Renal pelvis (tissue), 1 donor: ENCODE measurements at regions not wholly inside any gene's neighbourhood (a gene's known extent, or its start where the extent isn't known, plus 50 kb on each side); places are given as distances from the start of the nearest gene placed in this dataset.

Experiments
- DNase-seq: peaks from one replicate; pipeline ENCODE4 v3.0.0-alpha.2; 2013

DNA sequence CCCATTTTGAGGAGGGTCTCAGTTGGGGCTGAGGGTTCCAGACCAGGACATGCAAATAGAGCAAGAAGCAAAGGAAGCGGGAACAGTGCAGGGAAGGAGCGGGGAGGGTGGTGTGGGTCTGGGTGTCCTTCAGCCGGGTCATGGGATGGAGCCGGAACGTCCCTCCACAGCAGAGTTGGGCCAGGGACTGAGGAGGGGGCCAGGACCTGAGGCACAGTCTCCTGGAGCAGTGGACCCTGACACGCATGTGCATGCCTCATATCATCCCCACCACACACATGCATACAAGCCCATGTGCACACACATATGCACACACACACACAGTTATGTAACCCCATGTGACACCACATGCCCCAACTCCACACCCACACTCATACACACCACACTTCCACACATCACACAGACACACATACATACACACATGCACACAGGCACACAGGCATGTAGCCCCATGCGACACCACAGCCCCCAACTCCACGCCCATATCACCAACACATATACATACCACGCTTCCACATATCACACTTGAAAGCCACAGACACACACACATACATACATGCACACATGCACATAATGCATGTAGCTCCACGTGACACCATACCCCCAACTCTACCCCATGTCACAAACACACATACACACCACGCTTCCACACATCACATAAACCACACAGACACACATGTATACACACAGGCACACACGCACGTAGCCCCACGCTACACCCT lies 1026.6 kb downstream of the BRD1 start:
- DNase-seq, result no peak

DNA sequence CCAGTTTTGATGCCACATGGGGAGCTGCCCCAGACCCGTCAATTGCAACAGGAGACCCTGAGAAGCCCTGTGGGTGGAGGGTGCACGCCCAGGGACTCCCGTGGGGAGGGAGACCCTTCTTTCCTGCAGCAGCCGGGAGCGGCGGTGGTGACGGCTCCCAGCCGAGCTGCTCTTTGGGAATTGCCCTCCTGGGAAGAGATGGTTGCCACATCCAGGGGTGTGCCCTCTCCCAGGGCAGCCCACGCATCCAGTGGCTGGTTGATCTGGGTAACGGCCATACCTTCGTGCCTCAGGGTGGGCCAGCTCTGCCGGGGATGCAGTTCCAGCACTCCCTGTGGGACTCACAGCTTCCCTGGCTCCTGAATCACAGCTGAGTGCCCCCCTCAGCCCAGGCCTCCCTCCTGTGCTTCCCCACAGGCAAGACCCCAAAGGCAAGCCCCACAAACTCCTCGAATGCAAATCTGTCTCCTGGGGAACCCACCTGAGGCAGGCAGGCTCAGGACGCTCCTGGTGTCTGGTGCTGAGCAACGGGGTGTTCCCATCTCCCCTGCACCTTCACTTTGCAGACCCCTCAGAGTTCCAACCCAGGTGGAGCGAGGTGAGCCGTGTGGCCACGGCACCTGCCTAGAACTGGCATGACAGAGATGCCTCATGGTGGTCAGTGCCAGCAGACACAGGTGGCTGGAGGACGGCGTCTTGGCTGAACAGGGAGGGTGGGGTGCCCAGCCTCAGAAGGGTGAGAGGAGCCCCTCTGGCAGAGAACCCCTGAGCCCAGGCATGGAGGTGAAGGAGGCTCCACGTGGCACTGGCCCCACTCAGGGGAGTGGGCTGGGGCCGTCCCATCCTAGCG lies 1027.4 kb downstream of the BRD1 start:
- no peak for DNase-seq

- no peak for DNase-seq
Observed at GRCh38 chr22:48799227-48799970, 1028.3 kb downstream of the BRD1 start.

DNA sequence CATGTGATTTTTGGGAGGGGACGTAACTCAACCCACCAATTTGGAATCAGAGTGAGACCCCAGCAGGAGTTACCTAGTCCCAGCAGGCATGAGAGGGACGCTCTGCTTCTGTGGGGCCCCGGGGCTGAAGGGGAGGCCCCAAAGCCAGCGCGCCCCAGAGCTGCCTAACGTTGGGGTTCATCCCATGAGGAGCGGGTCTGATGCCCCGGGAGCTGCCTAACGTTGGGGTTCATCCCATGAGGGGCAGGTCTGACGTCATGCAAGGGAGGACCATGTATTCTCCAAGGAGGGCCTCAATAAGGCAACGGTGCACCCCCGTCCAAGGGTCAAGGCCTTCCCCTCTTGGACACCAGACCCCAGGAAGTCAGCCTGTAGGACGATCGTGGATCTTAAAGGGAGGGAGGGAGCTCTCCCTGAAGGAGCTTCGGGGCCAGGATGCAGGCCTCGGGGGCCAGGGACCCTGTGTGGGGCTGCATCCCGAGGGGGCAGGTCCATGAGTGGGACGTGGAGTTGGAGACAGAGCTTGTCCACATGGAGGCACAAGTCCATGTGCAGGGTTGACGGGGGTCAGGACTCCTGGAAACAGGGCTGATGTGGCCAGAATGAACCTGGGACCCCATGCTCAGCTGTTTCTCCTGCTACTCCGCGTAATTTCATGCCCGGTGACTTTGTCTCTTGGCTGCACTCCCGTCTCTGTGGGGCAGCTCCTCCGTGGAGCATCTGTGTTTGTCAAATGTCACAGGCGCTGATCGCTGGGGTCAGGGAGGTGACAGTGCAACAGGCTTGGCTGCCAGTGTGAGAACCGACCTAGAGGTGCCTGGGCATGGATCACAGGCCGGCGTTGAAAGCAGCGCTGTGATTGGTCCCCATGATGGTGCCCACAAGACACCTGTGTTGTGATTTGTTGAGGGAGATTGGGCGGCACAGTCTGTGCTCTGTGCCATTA lies 1029.1 kb downstream of the BRD1 start:
- no peak for DNase-seq

- DNase-seq, result no peak
Observed at GRCh38 chr22:48797731-48798130, 1029.9 kb downstream of the BRD1 start.

DNA sequence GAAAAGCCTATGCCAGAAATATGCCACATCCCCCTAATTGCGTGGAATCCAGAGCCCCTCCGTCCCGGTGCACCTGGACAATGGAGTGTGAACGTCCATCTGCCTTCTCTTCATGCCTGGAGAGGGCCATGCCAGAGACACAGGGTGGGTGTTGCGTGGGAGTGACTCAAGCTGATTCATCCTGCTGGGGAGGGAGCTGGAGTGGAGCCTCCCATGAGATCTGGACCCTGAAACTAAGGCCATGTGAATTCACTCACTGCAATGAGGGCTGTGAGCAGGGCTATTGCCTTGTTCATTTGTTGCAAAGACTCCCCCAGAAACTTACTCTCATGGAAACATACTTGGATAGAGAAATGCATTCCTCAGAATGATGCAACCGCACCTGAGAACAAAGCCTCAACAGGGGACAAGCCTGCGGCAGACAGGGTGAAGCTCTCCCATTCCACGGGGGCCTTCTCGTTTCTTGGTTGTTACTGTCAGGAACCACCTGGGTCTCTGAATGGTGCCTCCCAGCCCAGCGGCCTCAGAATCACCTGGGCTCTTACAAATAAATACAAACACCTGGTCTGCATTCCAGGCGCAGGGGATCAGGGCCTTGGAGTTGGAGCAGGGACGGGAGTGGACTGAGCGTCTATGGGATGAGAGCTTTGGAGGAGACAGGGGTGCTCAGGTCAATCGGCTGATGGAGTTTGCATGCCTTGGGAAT lies 1031.2 kb downstream of the BRD1 start:
- DNase-seq, result peak; percentile 29

DNA sequence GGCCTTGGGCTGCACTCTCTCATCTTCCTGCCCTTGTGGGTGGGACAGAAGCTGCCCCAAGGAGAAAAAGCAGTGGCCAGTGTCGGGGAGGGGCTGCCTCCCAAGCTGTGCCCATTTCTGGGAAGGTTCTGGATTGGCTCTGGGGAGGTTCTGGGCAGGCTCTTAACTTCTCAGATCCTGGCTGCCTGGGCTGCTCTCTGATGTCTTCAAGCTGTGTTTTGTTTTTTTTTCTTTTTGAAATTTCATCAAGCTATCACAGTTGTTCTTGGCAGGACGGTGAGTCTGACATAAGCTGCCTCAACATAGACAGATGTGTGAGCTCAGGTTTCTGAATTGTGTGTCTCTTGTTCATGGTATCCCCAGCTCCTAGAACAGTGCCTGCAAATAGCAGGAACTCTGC lies 1032.0 kb downstream of the BRD1 start:
- DNase-seq, result no peak

DNA sequence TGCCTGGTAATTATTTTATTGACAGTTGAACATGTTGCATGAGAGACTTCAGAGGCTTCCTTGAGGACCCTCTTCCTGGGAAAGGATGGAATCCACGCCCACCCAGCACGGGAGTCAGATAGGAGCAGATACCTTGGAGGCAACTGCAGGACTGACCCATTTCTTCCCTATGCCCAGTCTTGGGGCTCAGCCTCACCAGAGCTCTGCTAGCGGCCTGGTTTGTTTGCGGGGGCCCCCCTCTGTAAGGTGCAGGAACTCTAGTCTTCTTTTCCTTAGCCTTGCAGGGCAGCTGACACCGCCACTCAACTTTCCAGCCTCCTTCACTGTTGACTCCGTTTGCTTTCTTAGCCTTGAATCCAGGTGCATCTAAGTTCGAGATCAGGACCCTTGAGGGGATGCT lies 1032.8 kb downstream of the BRD1 start:
- no peak for DNase-seq

GRCh38 chr22:48793949-48794348 lies 1033.7 kb downstream of the BRD1 start:
- DNase-seq, result no peak

GRCh38 chr22:48786679-48786996 lies 1041.0 kb downstream of the BRD1 start:
- DNase-seq, result no peak

DNA sequence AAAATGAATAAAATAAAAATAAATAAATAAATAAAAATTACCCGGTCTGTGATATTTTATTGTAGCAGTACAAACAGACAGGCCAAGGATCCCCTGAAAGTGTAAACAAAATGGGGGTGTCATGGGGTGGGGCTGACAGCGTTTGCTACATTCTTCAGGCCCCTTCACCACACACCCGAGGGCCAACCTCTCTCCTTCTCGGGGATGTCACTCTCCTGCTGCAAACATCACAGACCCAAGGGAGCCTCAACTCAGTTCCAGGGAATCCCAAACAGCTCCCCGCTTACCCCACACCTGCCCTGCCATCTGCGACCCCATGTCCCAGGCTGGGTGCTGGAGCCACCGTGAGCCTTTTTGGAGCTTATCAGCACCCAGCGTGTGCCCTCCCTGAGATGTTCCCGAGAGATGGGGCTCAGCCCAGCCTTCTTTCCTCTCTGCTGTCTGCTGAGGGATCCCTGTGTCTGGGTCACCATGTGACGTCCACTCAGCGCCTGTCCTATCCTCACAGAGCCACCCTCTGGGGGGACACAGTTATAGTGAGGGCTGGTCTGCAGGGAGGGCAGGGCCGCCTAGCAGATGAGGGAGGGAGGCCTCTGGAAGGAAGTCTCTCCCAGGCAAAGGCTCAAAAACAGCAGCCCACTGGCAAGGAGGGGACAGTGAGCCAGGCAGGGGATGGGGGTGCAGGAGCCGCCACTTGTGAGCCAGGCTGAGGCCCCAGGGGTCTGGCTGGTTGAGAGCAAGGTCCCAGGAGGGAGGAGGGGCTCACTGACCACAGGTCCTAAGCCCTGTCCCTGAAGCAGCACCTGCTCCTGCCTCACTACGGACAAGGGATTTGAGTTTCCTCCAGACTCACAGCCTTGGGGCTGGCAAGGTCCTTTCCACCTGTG lies 1041.6 kb downstream of the BRD1 start:
- DNase-seq, result no peak

GRCh38 chr22:48784701-48785503 lies 1042.8 kb downstream of the BRD1 start:
- no peak for DNase-seq

DNA sequence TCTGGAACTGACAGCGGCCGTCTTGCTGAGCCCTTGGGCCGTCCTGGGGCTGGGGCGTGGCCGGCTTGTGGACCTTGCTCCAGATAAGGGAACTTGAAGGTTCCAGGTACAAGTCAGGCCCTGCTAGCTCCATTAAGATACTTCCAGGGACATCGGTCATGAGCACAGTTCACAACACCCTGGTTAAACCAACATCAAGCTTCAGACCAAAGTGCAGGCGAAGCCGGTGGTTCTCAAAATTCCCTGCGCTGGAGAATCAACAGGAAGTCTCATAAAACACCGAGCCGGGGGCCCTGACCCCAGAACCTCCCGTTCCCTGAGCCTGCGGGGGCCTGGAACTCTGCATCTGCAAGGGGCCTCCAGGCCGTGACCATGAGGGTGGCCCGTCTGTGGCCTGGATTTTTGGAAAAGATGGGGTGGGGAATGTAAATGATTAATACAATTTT lies 1043.8 kb downstream of the BRD1 start:
- DNase-seq, result no peak

DNA sequence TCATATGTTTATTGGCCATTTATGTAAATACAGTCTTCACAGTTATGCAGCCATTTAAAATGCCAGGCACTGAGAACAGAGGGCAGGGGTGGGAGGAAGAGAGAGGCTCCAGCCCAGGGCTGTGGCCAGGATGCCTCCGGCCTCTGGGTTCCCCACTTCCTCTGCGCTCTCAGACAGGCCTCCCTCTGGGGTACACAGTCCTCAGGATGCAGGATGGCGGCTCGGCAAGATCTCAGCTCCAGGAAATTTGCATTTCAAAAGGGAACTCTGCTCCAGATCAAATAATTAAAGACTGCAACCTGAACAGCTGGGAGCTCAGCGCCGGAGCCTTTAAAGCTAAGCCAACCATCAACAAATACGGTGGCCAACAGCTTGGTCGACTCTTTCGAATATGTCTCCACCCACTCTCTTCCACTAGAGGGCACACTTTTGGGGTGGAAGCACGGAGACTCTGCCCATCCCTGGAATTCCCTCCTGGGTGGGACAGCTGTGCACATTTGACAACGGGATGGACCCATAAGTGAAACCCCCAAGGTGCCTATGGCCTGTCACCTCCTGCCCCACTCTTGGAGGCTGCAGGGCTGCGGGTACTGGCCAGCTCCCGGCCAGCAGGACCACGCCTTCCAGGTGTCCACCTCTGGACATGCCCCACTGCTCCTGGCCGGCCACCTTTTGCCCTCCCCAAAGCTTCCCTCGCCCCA lies 1044.7 kb downstream of the BRD1 start:
- DNase-seq, result no peak

DNA sequence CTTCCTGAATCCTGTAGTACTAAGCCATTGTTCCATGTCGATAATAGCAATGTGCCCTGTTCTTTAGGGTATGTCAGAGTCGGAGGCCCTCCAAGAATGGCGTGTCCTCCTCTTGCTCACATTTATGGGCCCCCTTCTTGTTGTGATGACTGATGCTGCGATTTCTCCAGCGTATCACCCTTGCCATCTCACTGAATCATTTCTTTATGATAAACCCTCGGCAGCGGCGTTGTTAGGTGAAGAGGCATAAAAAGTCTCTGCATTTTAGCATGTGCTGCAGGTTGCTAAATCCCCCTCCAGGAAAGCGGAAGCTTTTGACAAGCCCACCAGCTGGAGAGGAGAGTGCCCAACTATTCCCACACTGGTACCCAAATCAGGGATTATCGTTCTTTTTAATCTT lies 1045.3 kb downstream of the BRD1 start:
- DNase-seq, result no peak

DNA sequence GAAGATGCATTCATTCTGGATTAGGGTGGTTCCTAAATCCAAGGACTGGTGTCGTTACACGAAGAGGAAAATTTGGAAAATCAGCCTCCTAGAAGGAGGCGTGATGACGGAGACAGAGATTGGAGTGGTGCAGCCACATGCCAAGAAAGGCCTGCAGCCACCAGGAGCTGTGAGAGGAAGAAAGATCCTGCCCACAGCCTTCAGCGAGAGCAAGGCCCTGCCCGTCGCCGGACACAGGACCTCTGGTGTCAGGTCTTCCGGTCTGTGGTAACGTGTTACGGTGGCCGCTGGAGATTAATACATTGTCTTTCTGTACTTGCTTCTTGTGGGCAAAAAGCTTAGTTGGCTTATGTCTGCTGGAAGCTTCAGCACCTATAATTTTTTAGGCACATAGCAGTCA lies 1045.8 kb downstream of the BRD1 start:
- DNase-seq, result no peak

GRCh38 chr22:48781391-48781790 lies 1046.3 kb downstream of the BRD1 start:
- DNase-seq, result no peak

- DNase-seq, result no peak
Observed at GRCh38 chr22:48780597-48781277, 1046.9 kb downstream of the BRD1 start.
